Kidney epithelial cell (primary cell): ENCODE measurements at regions not wholly inside any gene's neighbourhood (a gene's known extent, or its start where the extent isn't known, plus 50 kb on each side); places are given as distances from the start of the nearest gene placed in this dataset.

Experiments used
- DNase-seq: peaks from one replicate; pipeline ENCODE4 v3.0.0-alpha.2; 2010; ENCODE audit warnings: low read depth
- H3K27me3 ChIP-seq: 2 replicates; pipeline ENCODE4 v1.6.0; 2011; ENCODE audit warnings: low read length; ENCODE audit not compliant: control insufficient read depth, insufficient read depth
- H3K36me3 ChIP-seq: 2 replicates; pipeline ENCODE4 v1.5.1; 2011; ENCODE audit warnings: low read length; ENCODE audit not compliant: control insufficient read depth, insufficient read depth
- H3K4me3 ChIP-seq: 2 replicates; pipeline ENCODE4 v1.5.1; 2011; ENCODE audit warnings: low read depth, mild to moderate bottlenecking, control low read depth, low read length
- TF ChIP-seq, protein P1 (sequence below): IDR thresholded peaks from 2 replicates; pipeline ENCODE4 v1.5.1; 2011; ENCODE audit warnings: mild to moderate bottlenecking, moderate library complexity, low read length, control low read depth, inconsistent platforms; ENCODE audit not compliant: insufficient read depth, poor library complexity, severe bottlenecking

DNA sequence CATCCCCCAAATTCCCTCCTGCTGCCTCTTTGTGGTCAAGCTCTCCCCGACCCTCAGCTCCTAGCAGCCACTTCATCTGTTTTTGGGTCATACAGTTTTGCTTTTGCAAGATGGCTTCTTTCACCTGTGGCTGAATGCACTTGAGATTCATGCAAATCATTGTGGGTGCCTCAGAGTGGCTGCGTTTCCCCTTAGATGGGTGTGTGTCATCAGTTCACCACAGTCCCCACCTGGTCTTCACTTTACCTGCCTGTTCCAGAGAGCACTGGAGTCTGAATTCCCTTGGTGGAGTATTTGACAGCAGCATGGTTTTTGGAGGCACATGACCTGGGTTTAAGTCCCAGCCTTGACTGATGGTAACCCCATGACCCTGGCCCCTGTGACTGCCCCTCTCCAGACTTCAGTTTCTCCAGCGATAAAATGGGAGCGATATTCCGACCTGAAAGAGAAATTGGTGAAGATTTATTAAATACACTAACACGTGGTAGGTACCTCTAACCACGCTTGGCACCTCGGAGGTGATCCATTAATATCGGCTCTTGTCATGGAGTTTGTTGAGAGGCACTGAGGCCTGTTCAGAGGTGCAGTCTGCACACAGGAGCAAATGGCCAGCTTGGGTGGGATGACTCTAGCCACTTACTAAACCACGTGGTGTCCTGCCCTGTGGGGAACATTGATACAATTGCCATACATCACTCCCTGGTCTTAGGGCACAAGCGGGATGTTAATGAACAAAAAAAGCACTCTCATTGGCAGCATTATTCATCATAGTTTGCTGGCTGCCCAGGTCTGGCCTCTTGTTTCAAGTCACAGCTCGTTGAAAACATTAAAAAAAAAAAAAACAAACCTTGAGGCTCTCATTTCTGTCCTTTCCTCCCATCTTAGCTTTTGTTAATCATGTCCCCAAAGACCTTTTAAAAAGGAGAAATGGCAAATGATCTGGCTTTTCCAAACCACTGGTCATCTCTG is 167.2 kb upstream of the KCNG1 start:
- Histone ChIP-seq H3K4me3 (no peak overlapping the region), H3K36me3 (no peaks in the 10 kb centered on the region), H3K27me3 (no peaks in the 10 kb centered on the region)
- TF ChIP-seq, protein P1, sequence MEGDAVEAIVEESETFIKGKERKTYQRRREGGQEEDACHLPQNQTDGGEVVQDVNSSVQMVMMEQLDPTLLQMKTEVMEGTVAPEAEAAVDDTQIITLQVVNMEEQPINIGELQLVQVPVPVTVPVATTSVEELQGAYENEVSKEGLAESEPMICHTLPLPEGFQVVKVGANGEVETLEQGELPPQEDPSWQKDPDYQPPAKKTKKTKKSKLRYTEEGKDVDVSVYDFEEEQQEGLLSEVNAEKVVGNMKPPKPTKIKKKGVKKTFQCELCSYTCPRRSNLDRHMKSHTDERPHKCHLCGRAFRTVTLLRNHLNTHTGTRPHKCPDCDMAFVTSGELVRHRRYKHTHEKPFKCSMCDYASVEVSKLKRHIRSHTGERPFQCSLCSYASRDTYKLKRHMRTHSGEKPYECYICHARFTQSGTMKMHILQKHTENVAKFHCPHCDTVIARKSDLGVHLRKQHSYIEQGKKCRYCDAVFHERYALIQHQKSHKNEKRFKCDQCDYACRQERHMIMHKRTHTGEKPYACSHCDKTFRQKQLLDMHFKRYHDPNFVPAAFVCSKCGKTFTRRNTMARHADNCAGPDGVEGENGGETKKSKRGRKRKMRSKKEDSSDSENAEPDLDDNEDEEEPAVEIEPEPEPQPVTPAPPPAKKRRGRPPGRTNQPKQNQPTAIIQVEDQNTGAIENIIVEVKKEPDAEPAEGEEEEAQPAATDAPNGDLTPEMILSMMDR = no peak
- DNase-seq = no peak

DNA sequence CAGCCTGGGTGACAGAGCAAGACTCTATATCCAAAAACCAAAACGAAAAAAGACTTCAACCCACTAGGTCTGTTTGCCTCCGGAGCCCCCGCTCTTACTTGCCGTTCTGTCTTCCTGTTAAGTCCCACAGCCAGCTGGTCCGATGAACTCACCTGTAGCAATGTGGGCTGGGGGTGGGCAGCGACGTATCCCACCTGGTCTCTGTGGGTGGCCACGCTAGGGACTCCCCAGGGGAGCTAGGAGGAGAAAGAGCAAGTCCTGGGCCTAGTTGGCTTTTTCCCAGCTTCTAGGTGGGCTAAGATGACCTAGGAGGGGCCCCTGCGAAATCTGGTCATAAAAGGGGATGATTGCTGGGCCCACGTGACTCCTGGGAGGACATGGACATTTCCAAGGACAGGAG is 166.0 kb upstream of the KCNG1 start:
- no peaks in the 10 kb centered on the region for H3K36me3 ChIP-seq
- TF ChIP-seq, protein P1 = no peak
- no peak for DNase-seq
- no peaks in the 10 kb centered on the region for H3K27me3 ChIP-seq
- H3K4me3 ChIP-seq = no peak overlapping the region

DNA sequence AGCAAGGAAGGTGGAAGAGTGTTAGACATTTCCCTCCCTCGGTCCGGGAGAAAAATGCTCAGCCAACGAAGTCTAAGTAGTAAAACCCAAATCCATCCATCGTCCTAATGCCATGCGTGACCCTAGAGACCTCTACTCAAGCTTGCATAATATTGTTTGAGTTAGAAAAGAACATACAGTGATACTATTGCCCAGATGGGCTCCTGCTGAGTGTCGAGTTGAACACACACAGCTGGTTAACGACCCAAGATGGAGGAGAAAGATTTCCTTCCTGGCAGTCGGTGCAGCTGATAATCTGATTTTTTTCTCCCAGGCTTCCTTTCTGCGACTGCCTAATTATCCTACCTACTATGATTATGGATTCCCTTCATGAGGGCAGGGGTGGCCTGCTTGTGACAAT is 164.4 kb upstream of the KCNG1 start:
- Histone ChIP-seq H3K4me3 (no peak overlapping the region), H3K27me3 (no peaks in the 10 kb centered on the region), H3K36me3 (no peaks in the 10 kb centered on the region)
- no peak for DNase-seq
- TF ChIP-seq, protein P1 = no peak

DNA sequence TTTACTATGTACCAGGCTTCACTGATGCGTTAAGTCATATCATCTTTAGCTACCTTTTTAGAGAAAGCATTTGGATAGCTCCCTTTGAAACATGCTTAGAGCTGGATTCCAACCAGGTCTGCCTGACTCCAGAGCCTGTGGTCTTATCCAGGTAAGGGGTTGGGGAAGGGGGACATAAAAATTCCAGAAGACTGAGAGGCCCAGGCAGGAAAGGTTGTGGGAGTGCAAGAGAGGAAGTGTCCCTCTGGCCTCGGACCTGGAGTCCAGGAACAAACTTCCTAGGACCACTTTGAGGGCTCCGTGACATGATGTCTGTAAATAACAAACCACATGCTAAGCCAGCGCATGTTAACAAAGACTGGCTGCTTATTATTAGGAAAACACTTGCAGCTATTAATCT is 163.0 kb upstream of the KCNG1 start:
- no peaks in the 10 kb centered on the region for H3K27me3 ChIP-seq
- DNase-seq = no peak
- TF ChIP-seq, protein P1 = no peak
- no peak overlapping the region for H3K4me3 ChIP-seq
- no peaks in the 10 kb centered on the region for H3K36me3 ChIP-seq

DNA sequence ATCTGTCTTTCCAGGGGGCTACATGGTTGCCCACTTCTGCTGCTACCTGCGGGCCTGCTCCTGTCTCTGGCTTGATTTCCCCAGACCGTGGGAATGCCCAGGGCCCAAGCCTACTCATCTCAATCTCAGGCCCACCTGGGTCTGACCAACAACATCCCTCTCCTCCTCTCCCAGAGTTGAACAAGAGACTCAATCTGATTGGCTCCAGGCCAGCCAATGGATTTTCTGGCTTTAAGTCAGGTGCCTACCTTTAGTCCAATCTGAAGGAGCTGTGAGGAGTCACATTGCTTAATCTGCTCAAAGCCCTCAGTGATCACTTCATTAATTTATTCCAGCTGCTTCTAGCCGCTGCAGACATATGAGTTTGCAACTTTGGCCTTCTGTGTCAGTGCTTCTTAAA is 162.4 kb upstream of the KCNG1 start:
- Histone ChIP-seq H3K27me3 (no peaks in the 10 kb centered on the region), H3K36me3 (no peaks in the 10 kb centered on the region), H3K4me3 (no peak overlapping the region)
- DNase-seq = no peak
- TF ChIP-seq, protein P1 = no peak

DNA sequence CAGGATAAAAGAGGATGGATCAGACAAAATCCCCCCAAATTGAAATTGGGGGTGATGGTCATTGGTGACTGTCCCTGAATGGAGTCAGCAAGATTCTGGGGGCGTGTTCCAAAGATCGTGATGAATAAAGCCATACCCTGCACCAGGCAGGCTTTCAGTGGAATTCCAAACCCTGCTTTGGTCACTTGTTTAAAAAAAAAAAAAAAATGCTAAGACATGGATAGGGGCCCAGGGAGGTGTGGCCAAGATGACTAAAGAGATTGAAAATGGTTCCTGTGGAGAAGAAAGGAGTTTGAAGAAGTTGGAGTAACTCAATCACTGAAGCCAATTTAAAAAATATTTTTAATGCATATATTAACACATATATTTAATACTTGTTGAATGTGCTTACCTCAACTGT is 161.4 kb upstream of the KCNG1 start:
- TF ChIP-seq, protein P1 = no peak
- H3K36me3 ChIP-seq = no peaks in the 10 kb centered on the region
- DNase-seq = no peak
- H3K4me3 ChIP-seq = no peak overlapping the region
- H3K27me3 ChIP-seq = no peaks in the 10 kb centered on the region
